ENCODE measurements at regions not wholly inside any gene's neighbourhood (a gene's known extent, or its start where the extent isn't known, plus 50 kb on each side); places are given as distances from the start of the nearest gene placed in this dataset.
"Not testable (repeated sequence)": the region's sequence is repeated elsewhere in the genome, so short reads cannot be mapped to it uniquely, and the experiment has no call there.

GRCh38 chrX:39431893-39432292, 630.6 kb downstream of the MID1IP1 start:
- H3K9me3 ChIP-seq = no peaks in the 10 kb centered on the region
- no peak for TF ChIP-seq POLR2A (IDR thresholded peaks at IDR 0.05)
- H3K36me3 ChIP-seq = no peaks in the 10 kb centered on the region
- H3K4me1 ChIP-seq = peaks cover 0 to 6% (median 0%) of the 10 kb centered on the region in 4 donors
- no peak overlapping the region for H3K4me3 ChIP-seq
- no peaks in the 10 kb centered on the region for H3K27me3 ChIP-seq
- 58 to 71% methylated on average over 2 of the region's 2 CpGs for WGBS, 2 donors
- H3K27ac ChIP-seq = no peak overlapping the region
- DNase-seq (ENCODE audit: low spot score in 2 of 2) = no peak

DNA sequence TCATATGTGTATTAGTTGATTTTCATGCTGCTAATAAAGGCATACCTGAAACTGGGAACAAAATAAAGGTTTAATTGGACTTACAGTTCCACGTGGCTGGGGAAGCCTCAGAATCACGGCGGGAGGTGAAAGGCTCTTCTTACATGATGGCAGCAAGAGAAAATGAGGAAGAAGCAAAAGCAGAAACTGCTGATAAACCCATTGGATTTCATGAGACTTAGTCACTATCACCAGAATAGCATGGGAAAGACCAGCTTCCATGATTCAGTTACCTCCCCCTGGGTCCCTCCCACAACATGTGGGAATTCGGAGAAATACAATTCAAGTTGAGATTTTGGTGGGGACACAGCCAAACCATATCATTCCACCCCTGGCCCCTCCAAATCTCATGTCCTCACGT, 633.4 kb downstream of the MID1IP1 start:
- 60 to 86% methylated on average over 5 of the region's 5 CpGs for WGBS, 2 donors
- H3K27ac ChIP-seq; H3K4me3 ChIP-seq; DNase-seq (ENCODE audit: low spot score in 2 of 2); H3K36me3 ChIP-seq; H3K27me3 ChIP-seq; H3K4me1 ChIP-seq; H3K9me3 ChIP-seq: not testable (repeated sequence)

DNA sequence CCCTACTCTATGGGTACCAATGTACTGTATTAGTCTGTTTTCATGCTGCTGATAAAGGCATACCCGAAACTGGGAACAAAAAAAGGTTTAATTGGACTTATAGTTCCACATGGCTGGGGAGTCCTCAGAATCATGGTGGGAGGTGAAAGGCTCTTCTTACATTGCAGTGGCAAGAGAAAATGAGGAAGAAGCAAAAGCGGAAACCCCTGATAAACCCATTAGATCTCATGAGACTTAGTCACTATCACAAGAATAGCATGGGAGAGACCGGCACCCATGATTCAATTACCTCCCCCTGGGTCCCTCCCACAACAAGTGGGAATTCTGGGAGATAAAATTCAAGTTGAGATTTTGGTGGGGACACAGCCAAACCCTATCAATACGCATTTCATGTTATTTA, 635.3 kb downstream of the MID1IP1 start:
- not testable (repeated sequence) for H3K36me3 ChIP-seq; H3K27me3 ChIP-seq; H3K4me1 ChIP-seq; H3K27ac ChIP-seq; H3K9me3 ChIP-seq; DNase-seq (ENCODE audit: low spot score in 2 of 2); H3K4me3 ChIP-seq
- 84 to 87% methylated on average over 4 of the region's 4 CpGs for WGBS, 2 donors

DNA sequence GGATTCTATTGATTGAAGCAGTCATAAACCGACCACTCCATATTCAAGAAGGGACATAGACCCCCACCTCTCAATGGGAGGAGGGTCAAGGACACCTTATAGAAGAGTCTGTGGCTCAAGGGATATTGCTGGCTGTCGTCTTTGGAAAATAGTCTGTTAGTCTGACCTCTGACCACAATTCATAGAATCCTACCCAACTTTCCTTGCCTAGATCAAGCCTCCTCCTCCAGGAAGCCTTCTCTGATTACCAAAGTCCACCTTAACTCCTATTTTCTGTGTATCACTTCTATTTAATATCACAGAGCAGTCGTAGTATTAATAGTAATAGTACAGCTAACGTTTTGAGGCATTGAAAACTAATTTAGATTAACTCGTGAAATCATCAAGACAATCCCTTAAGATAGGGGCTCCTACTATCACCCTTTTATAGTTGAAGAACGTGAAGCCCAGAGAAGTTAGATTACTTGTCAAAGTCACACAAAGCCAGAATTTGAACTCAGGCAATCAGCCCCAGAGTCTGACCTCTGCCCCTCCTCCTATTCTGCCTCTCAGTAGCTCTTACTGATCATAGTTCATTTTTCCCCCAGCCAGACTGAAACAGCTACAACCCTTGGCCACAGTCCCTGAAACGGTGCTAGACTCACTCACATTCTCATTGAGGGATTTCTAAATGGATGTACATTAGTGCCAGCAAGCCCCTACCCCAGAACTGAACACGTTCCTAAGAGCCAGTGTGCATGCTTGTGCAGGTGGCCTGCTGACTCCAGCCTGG, 636.6 kb downstream of the MID1IP1 start:
- no peak for TF ChIP-seq CTCF (IDR thresholded peaks at IDR 0.05)
- TF ChIP-seq POLR2A (IDR thresholded peaks at IDR 0.05) = no peak
- TF ChIP-seq EP300 (IDR thresholded peaks at IDR 0.05) = no peak
- no peaks in the 10 kb centered on the region for H3K4me1 ChIP-seq
- no peaks in the 10 kb centered on the region for H3K36me3 ChIP-seq
- peaks cover 0 to 3% (median 0%) of the 10 kb centered on the region in 4 donors for H3K9me3 ChIP-seq
- no peak overlapping the region for H3K4me3 ChIP-seq
- no peak overlapping the region for H3K27ac ChIP-seq
- WGBS, 2 donors = 72 to 81% methylated on average over 7 to 8 of the region's 8 CpGs
- no peak for DNase-seq (ENCODE audit: low spot score in 2 of 2)
- H3K27me3 ChIP-seq = no peaks in the 10 kb centered on the region

- WGBS, 2 donors = 69 to 70% methylated on average over 11 of the region's 11 CpGs
- H3K36me3 ChIP-seq = no peaks in the 10 kb centered on the region
- TF ChIP-seq CTCF (IDR thresholded peaks at IDR 0.05) (peak in 4 of 5 experiments; percentile 10 to 21 (median 13)), POLR2A (IDR thresholded peaks at IDR 0.05) (no peak), EP300 (IDR thresholded peaks at IDR 0.05) (no peak)
- no peak for DNase-seq (ENCODE audit: low spot score in 2 of 2)
- peaks cover 0 to 3% (median 0%) of the 10 kb centered on the region in 4 donors for H3K9me3 ChIP-seq
- no peak overlapping the region for H3K27ac ChIP-seq
- no peaks in the 10 kb centered on the region for H3K4me1 ChIP-seq
- H3K27me3 ChIP-seq = no peaks in the 10 kb centered on the region
- no peak overlapping the region for H3K4me3 ChIP-seq
Measured at GRCh38 chrX:39438603-39439602, 637.6 kb downstream of the MID1IP1 start.

- peaks cover 0 to 3% (median 0%) of the 10 kb centered on the region in 4 donors for H3K9me3 ChIP-seq
- TF ChIP-seq EP300 (IDR thresholded peaks at IDR 0.05) (no peak), CTCF (IDR thresholded peaks at IDR 0.05) (no peak), POLR2A (IDR thresholded peaks at IDR 0.05) (no peak)
- no peaks in the 10 kb centered on the region for H3K27me3 ChIP-seq
- H3K4me1 ChIP-seq = no peaks in the 10 kb centered on the region
- 60 to 68% methylated on average over 4 to 10 of the region's 11 CpGs for WGBS, 2 donors
- DNase-seq (ENCODE audit: low spot score in 2 of 2) = no peak
- no peaks in the 10 kb centered on the region for H3K36me3 ChIP-seq
- H3K27ac ChIP-seq = peak overlapping the region in 2 of 4 donors; percentile 24 to 43
- H3K4me3 ChIP-seq = no peak overlapping the region
Measured at GRCh38 chrX:39439906-39440798, 638.9 kb downstream of the MID1IP1 start.
